ENCODE measurements at regions not wholly inside any gene's neighbourhood (a gene's known extent, or its start where the extent isn't known, plus 50 kb on each side); places are given as distances from the start of the nearest gene placed in this dataset.

GRCh38 chr7:46566097-46566774, 645.2 kb upstream of the IGFBP3 start:
- no peak for ATAC-seq (ENCODE audit: low read depth)

More at GRCh38 chr7:46566097-46566774, 645.2 kb upstream of the IGFBP3 start:
- Mint-ChIP-seq H3K27ac (no peak overlapping the region), H3K4me1 (no peaks in the 10 kb centered on the region), H3K27me3 (no peaks in the 10 kb centered on the region), H3K4me3 (no peak overlapping the region), H3K9me3 (ENCODE audit: insufficient read depth) (peaks cover 2% of the 10 kb centered on the region)
- H3K9ac ChIP-seq (ENCODE audit: low read length), result no peak overlapping the region
- H3K79me2 ChIP-seq (ENCODE audit: control insufficient read depth, insufficient read depth, low read length), result no peaks in the 10 kb centered on the region
- H3K4me1 ChIP-seq (ENCODE audit: control insufficient read depth in 2 of 2, insufficient read depth in 2 of 2, low read length in 2 of 2), result no peaks in the 10 kb centered on the region
- TF ChIP-seq EZH2 (IDR thresholded peaks at IDR 0.05; ENCODE audit: borderline replicate concordance, insufficient read depth, low read depth, low read length, poor library complexity, severe bottlenecking) (no peak), CTCF (IDR thresholded peaks at IDR 0.05) (no peak)
- DNase-seq, result no peak
- WGBS (ENCODE audit: insufficient coverage), result no CpG with 5 or more reads among the region's 4 CpGs
- H3K36me3 ChIP-seq (replicated peaks in 1 of 2; ENCODE audit: control extremely low read depth in 1 of 2, control insufficient read depth in 1 of 2, extremely low read depth in 1 of 2, insufficient read depth in 2 of 2, low read length in 1 of 2), result no peaks in the 10 kb centered on the region
- ChIA-PET POLR2A (no interaction called here), CTCF (no interaction called here)
- no peaks in the 10 kb centered on the region for H3K27me3 ChIP-seq (replicated peaks in 1 of 4; ENCODE audit: control extremely low read depth in 1 of 4, control insufficient read depth in 3 of 4, insufficient read depth in 4 of 4, low read length in 3 of 4)
- intact Hi-C loops (cut with micrococcal nuclease), result no loop called here
- no peak overlapping the region for H3K4me3 ChIP-seq (ENCODE audit: control extremely low read depth in 1 of 5, extremely low read depth in 1 of 5, insufficient read depth in 1 of 5, low read depth in 2 of 5, low read length in 4 of 5)
- H3K4me2 ChIP-seq (replicated peaks; ENCODE audit: low read depth, low read length, poor library complexity, severe bottlenecking), result no peak overlapping the region
- H2AFZ ChIP-seq (ENCODE audit: insufficient read depth, low read depth, low read length, poor library complexity, severe bottlenecking), result no peak overlapping the region
- no peaks in the 10 kb centered on the region for H4K20me1 ChIP-seq (ENCODE audit: control insufficient read depth, insufficient read depth, low read length, poor library complexity, severe bottlenecking)
- no peak overlapping the region for H3K27ac ChIP-seq (ENCODE audit: low read length in 2 of 2)
- H3K9me3 ChIP-seq (ENCODE audit: control extremely low read depth in 1 of 3, control insufficient read depth in 2 of 3, insufficient read depth in 1 of 3, low read length in 2 of 3), result peaks cover 0 to 3% (median 0%) of the 10 kb centered on the region in 3 donors
